Mesothelial cell of epicardium (in vitro differentiated cells): ENCODE measurements at regions not wholly inside any gene's neighbourhood (a gene's known extent, or its start where the extent isn't known, plus 50 kb on each side); places are given as distances from the start of the nearest gene placed in this dataset.
"Not testable (repeated sequence)": the region's sequence is repeated elsewhere in the genome, so short reads cannot be mapped to it uniquely, and the experiment has no call there.

Source experiments
- DNase-seq, 2 experiments: peaks; one replicate each; pipeline ENCODE4 v3.0.0; 2021; ENCODE audit warnings: low spot score in 2 of 2; ENCODE audit not compliant: unreplicated experiment in 2 of 2
- H3K27ac Mint-ChIP-seq: 2 replicates; pipeline ENCODE4 v1.8.0; 2021; ENCODE audit warnings: mixed read lengths
- H3K27me3 Mint-ChIP-seq: 2 replicates; pipeline ENCODE4 v1.8.0; 2021; ENCODE audit warnings: low read depth, mixed read lengths
- H3K36me3 Mint-ChIP-seq: 2 replicates; pipeline ENCODE4 v1.8.0; 2021; ENCODE audit warnings: mixed read lengths
- H3K4me1 Mint-ChIP-seq: 2 replicates; pipeline ENCODE4 v1.8.0; 2021; ENCODE audit warnings: mixed read lengths
- H3K4me3 Mint-ChIP-seq: 2 replicates; pipeline ENCODE4 v1.8.0; 2021; ENCODE audit warnings: mild to moderate bottlenecking, moderate library complexity, mixed read lengths
- H3K9me3 Mint-ChIP-seq: 2 replicates; pipeline ENCODE4 v1.8.0; 2021; ENCODE audit warnings: mixed read lengths
- CTCF ChIP-seq: fragments of 200-600 bp; sonication (generic); IDR thresholded peaks from one replicate; pipeline ENCODE4 v1.5.0; 2021; ENCODE audit warnings: antibody characterized with exemption; ENCODE audit not compliant: unreplicated experiment

GRCh38 chr12:75862692-75863471, 168.7 kb downstream of the PHLDA1 start:
- Mint-ChIP-seq H3K36me3 (no peaks in the 10 kb centered on the region), H3K4me3 (no peak overlapping the region), H3K27me3 (no peaks in the 10 kb centered on the region), H3K27ac (no peak overlapping the region), H3K9me3 (no peaks in the 10 kb centered on the region), H3K4me1 (no peaks in the 10 kb centered on the region)
- TF ChIP-seq CTCF, result no peak
- DNase-seq, result no peak

GRCh38 chr12:75859868-75860267, 171.7 kb downstream of the PHLDA1 start:
- Mint-ChIP-seq H3K4me3 (no peak overlapping the region), H3K27ac (no peak overlapping the region), H3K4me1 (no peaks in the 10 kb centered on the region), H3K9me3 (no peaks in the 10 kb centered on the region), H3K36me3 (no peaks in the 10 kb centered on the region), H3K27me3 (no peaks in the 10 kb centered on the region)
- DNase-seq, result no peak
- TF ChIP-seq CTCF, result no peak

- Mint-ChIP-seq H3K36me3 (no peaks in the 10 kb centered on the region), H3K27ac (no peak overlapping the region), H3K4me1 (peaks cover 12% of the 10 kb centered on the region), H3K9me3 (no peaks in the 10 kb centered on the region), H3K27me3 (no peaks in the 10 kb centered on the region), H3K4me3 (no peak overlapping the region)
- DNase-seq, result no peak
- no peak for TF ChIP-seq CTCF
Measured at GRCh38 chr12:75856235-75856634, 175.3 kb downstream of the PHLDA1 start.

- no peaks in the 10 kb centered on the region for H3K36me3 Mint-ChIP-seq
- H3K4me3 Mint-ChIP-seq, result no peak overlapping the region
- TF ChIP-seq CTCF, result no peak
- peaks cover 20% of the 10 kb centered on the region for H3K4me1 Mint-ChIP-seq
- no peak overlapping the region for H3K27ac Mint-ChIP-seq
- no peaks in the 10 kb centered on the region for H3K9me3 Mint-ChIP-seq
- no peak for DNase-seq
- H3K27me3 Mint-ChIP-seq, result no peaks in the 10 kb centered on the region
Measured at GRCh38 chr12:75855360-75855759, 176.2 kb downstream of the PHLDA1 start.

GRCh38 chr12:75854681-75855309, 176.8 kb downstream of the PHLDA1 start:
- H3K9me3 Mint-ChIP-seq, result peaks cover 1% of the 10 kb centered on the region
- no peaks in the 10 kb centered on the region for H3K36me3 Mint-ChIP-seq
- DNase-seq, result no peak
- no peak for TF ChIP-seq CTCF
- H3K27ac Mint-ChIP-seq, result no peak overlapping the region
- peaks cover 22% of the 10 kb centered on the region for H3K4me1 Mint-ChIP-seq
- H3K4me3 Mint-ChIP-seq, result no peak overlapping the region
- no peaks in the 10 kb centered on the region for H3K27me3 Mint-ChIP-seq

- H3K4me3 Mint-ChIP-seq, H3K27ac Mint-ChIP-seq, H3K9me3 Mint-ChIP-seq, DNase-seq, H3K27me3 Mint-ChIP-seq, H3K36me3 Mint-ChIP-seq: not testable (repeated sequence)
- H3K4me1 Mint-ChIP-seq, result peaks cover 24% of the 10 kb centered on the region
Measured at GRCh38 chr12:75854137-75854536, 177.4 kb downstream of the PHLDA1 start.
